ENCODE measurements at regions not wholly inside any gene's neighbourhood (a gene's known extent, or its start where the extent isn't known, plus 50 kb on each side); places are given as distances from the start of the nearest gene placed in this dataset.
A peak's percentile ranks its signal among the peaks of the same experiment; 100 is the strongest.

DNA sequence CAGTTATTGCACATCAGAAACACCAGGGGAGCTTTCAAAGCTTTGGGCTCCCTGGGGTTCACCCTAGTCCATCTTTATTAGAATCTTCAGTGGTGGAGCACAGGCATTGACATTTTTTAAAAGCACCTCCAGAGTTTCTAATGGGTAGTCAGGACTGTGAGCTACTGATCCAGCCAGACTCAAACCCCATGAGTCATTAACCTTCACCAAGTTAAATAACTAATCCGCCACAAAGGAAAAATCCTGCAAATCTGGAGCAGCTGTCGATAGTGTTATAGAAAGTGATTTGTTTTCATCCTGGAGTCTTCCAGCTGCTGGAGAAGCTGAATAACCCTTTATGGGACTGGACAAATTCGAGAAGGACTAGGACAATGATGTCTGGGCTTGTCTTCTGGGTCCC is 93.2 kb upstream of the PIRT start:
- no peak for ATAC-seq (replicated peaks in 6 of 8)
- no peak overlapping the region for H3K27ac ChIP-seq
- H3K4me3 ChIP-seq: no peak overlapping the region
- WGBS, 10 experiments: 0 to 64% (median 10%) methylated on average over 1 to 3 of the region's 3 CpGs; no CpG with 5 or more reads in 4 of the 10 experiments
- H3K4me1 ChIP-seq (replicated peaks in 1 of 2): peaks cover 0 to 3% of the 10 kb centered on the region in 2 donors
- in situ Hi-C loops (cut with MboI; ENCODE audit: low pct_unique_long_range_greater_than_20kb in 2 of 9, low sequenced_read_pairs in 9 of 9, unreplicated experiment in 9 of 9): no loop called here

DNA sequence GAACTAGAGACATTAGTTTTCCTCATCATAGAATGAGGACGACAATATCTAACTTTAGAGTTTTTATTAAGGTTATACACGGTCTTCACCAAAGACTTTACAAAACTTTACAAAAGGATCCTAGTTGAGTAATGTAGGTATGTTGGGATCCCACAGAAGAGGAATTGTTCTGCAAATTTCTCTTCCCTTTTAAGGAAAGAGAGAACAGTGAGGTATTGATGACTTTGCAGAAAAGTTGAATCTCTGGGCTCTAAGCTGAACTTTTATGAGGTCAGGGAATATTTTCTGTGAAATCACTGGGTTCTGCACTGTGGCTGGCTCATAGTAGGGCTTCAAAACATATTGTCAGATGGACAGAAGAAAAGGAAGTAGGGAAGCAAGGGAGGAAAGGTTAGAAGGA is 89.8 kb upstream of the PIRT start:
- Histone ChIP-seq H3K27ac (no peak overlapping the region), H3K4me1 (replicated peaks in 1 of 2) (peaks cover 0 to 3% of the 10 kb centered on the region in 2 donors), H3K4me3 (no peak overlapping the region)
- in situ Hi-C loops (cut with MboI; ENCODE audit: low pct_unique_long_range_greater_than_20kb in 2 of 9, low sequenced_read_pairs in 9 of 9, unreplicated experiment in 9 of 9): no loop called here
- WGBS, 10 experiments: 14 to 79% (median 56%) methylated on average over 2 of the region's 2 CpGs; no CpG with 5 or more reads in 1 of the 10 experiments
- no peak for ATAC-seq (replicated peaks in 6 of 8)

DNA sequence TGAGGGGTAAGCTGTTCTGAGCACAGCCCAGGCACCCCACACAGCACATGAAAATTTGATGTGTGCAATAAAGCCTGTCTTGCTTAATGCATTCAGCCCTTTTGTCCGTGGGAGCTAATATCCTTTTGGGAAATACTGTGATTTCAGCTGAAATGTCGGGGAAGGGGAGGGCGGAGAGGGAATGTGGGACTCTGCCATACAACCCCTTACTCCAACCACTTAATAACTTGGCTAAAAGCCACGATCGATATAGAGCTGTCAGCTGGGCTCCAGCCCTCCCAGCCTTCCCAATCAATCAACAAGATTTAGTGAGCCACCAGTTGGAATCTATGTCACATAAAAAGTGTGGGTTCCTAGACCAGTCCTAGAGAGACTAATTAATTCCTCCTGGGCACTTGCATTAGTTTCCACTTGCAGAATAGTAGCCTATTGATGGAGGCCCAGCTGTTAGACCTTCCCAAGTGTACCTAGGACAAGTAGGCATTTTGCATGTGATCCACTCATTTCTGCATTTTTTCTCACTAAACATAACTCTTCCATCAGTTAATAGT is 82.7 kb upstream of the PIRT start:
- peak overlapping the region; percentile 43 to 54 for H3K27ac ChIP-seq
- WGBS, 10 experiments: 6 to 82% (median 10%) methylated on average over 2 to 4 of the region's 5 CpGs; no CpG with 5 or more reads in 5 of the 10 experiments
- in situ Hi-C loops (cut with MboI; ENCODE audit: low pct_unique_long_range_greater_than_20kb in 2 of 9, low sequenced_read_pairs in 9 of 9, unreplicated experiment in 9 of 9): no loop called here
- peak in 4 of 8 experiments; percentile 94 to 97 (median 96) for ATAC-seq (replicated peaks in 6 of 8)
- H3K4me3 ChIP-seq: no peak overlapping the region
- peaks cover 4 to 7% of the 10 kb centered on the region in 2 donors for H3K4me1 ChIP-seq (replicated peaks in 1 of 2)

DNA sequence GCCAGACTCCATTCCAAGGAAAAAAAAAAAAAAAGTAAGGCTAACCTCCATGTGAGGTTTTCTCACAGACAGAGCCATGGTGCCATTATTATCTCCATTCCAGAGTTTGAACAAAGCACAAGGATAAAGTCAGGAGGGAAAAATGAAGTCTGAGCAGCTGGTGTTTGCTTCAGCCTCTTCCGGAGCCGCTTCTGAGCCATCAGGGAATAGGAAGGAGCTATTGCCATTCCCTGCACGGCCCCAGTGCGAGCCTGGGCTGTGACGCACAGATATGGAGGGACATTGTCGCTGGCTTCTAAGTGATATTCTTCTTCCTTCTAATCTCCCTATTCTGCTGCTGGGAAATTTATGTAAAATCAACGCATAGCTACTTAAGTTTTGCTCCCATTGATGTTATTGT is 69.5 kb upstream of the PIRT start:
- no peak for ATAC-seq (replicated peaks in 6 of 8)
- Histone ChIP-seq H3K27ac (no peak overlapping the region), H3K4me1 (replicated peaks in 1 of 2) (no peaks in the 10 kb centered on the region), H3K4me3 (no peak overlapping the region)
- in situ Hi-C loops (cut with MboI; ENCODE audit: low pct_unique_long_range_greater_than_20kb in 2 of 9, low sequenced_read_pairs in 9 of 9, unreplicated experiment in 9 of 9): no loop called here
- WGBS, 10 experiments: 0 to 100% (median 65%) methylated on average over 1 to 7 of the region's 7 CpGs; no CpG with 5 or more reads in 2 of the 10 experiments

DNA sequence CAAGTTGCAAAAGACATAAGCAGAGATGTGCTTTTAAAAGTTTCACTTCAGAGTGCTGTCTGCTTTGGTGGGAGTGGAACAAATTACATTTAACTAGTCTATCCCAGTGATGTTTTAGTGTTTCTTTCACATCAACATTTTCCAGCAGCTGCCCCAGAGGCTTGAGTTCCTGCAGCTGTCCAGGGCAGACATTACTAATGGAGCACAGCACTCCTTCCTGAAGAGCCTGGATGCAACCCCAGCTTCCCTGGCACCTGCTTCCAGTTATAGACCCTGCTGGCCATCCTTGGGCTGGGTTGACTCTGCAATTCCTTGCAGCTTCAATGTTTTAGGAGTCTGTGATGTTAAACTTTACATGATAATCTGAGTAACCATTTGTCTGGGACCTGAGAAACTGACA is 61.4 kb upstream of the PIRT start:
- Histone ChIP-seq H3K4me3 (no peak overlapping the region), H3K4me1 (replicated peaks in 1 of 2) (no peaks in the 10 kb centered on the region), H3K27ac (no peak overlapping the region)
- in situ Hi-C loops (cut with MboI; ENCODE audit: low pct_unique_long_range_greater_than_20kb in 2 of 9, low sequenced_read_pairs in 9 of 9, unreplicated experiment in 9 of 9): loop anchor here in 4 of 9 experiments (25.0 kb wide), 3 partner anchors 238 to 1038 kb away; no protein-coding TSS in a partner anchor
- ATAC-seq (replicated peaks in 6 of 8): no peak

- no peaks in the 10 kb centered on the region for H3K4me1 ChIP-seq (replicated peaks in 1 of 2)
- in situ Hi-C loops (cut with MboI; ENCODE audit: low pct_unique_long_range_greater_than_20kb in 2 of 9, low sequenced_read_pairs in 9 of 9, unreplicated experiment in 9 of 9): loop anchor here in 4 of 9 experiments (25.0 kb wide), 3 partner anchors 243 to 1043 kb away; no protein-coding TSS in a partner anchor
- 0 to 78% (median 35%) methylated on average over 1 to 2 of the region's 2 CpGs; no CpG with 5 or more reads in 2 of the 10 experiments for WGBS, 10 experiments
- no peak for ATAC-seq (replicated peaks in 6 of 8)
- no peak overlapping the region for H3K27ac ChIP-seq
- H3K4me3 ChIP-seq: no peak overlapping the region
Measured at GRCh38 chr17:10894220-10894619, 56.3 kb upstream of the PIRT start.

DNA sequence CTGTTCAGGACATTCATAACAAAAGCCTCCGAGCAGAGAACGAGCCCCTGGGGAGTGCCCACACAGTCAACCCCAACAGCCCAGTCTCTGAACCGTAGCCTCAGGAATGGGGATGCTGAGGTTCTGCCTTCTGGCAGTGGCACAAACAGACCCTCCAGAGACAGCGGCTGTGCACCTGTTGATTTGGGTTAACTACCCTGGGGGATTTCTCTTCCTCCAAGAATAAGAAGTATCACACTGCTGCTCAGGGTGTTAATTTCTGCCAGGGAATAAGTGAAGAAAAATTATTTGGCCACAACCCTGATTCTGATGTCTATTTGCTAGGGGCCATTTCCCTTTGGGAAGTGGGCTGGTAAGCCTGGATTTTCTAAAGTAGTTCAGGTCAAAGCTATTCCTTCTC is 51.0 kb upstream of the PIRT start:
- in situ Hi-C loops (cut with MboI; ENCODE audit: low pct_unique_long_range_greater_than_20kb in 2 of 9, low sequenced_read_pairs in 9 of 9, unreplicated experiment in 9 of 9): loop anchor here in 4 of 9 experiments (25.0 kb wide), 3 partner anchors 248 to 1048 kb away; no protein-coding TSS in a partner anchor
- 0 to 72% (median 27%) methylated on average over 1 to 4 of the region's 4 CpGs; no CpG with 5 or more reads in 4 of the 10 experiments for WGBS, 10 experiments
- Histone ChIP-seq H3K4me1 (replicated peaks in 1 of 2) (no peaks in the 10 kb centered on the region), H3K27ac (no peak overlapping the region), H3K4me3 (no peak overlapping the region)
- no peak for ATAC-seq (replicated peaks in 6 of 8)
